Colonic mucosa (tissue), 4 donors: ENCODE measurements at regions not wholly inside any gene's neighbourhood (a gene's known extent, or its start where the extent isn't known, plus 50 kb on each side); places are given as distances from the start of the nearest gene placed in this dataset.

Experiments
- DNase-seq: peaks from one replicate; pipeline ENCODE4 v3.0.0-alpha.2; 2020
- H3K27ac ChIP-seq: fragments of 200-600 bp; one replicate; pipeline ENCODE4 v1.8.0; 2021
- H3K27me3 ChIP-seq: fragments of 200-600 bp; one replicate; pipeline ENCODE4 v1.8.0; 2021
- H3K36me3 ChIP-seq: fragments of 200-600 bp; one replicate; pipeline ENCODE4 v1.8.0; 2021
- H3K4me1 ChIP-seq: fragments of 200-600 bp; one replicate; pipeline ENCODE4 v1.8.0; 2021; ENCODE audit warnings: mild to moderate bottlenecking
- H3K4me3 ChIP-seq: fragments of 200-600 bp; one replicate; pipeline ENCODE4 v1.8.0; 2021
- H3K9ac ChIP-seq, 2 donors: one replicate each; pipeline ENCODE4 v1.7.0; 2013; ENCODE audit warnings: control low read depth in 2 of 2, low read depth in 2 of 2, low read length in 2 of 2
- H3K9me3 ChIP-seq: fragments of 200-600 bp; one replicate; pipeline ENCODE4 v1.8.0; 2021
- intact Hi-C: fragments of 100-400 bp; cut with DNase I; formaldehyde crosslinking; loops from one replicate; pipeline ENCODE4 v1.14.1; 2022
- TF ChIP-seq, protein P1 (sequence below): fragments of 200-600 bp; IDR thresholded peaks from one replicate; pipeline ENCODE4 v1.8.0; 2022; ENCODE audit warnings: antibody characterized with exemption, mild to moderate bottlenecking
- donor health status: healthy.
- donor health status: DM: no; HTN: no; CAD: no.
- donor health status: DM: no; HTN: no; CAD: no.

DNA sequence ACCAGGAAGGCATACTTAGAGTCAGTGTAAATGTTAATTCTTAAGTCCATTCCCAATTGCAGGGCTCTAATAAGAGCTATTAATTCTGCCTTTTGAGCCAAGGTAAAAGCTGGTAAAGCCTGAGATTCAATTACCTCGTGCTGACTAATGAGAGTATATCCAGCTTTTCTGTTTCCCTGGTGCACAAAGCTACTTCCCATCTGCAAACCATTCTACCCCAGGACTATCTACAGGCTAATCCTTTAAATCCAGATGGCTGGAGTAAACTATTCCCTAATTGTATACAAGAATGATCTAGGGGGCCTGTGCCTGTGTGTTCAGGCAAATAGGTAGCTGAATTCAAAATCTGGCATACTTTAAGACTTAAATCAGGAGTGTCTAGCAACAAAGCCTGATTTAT is 365.0 kb downstream of the GPM6A start:
- TF ChIP-seq, protein P1, sequence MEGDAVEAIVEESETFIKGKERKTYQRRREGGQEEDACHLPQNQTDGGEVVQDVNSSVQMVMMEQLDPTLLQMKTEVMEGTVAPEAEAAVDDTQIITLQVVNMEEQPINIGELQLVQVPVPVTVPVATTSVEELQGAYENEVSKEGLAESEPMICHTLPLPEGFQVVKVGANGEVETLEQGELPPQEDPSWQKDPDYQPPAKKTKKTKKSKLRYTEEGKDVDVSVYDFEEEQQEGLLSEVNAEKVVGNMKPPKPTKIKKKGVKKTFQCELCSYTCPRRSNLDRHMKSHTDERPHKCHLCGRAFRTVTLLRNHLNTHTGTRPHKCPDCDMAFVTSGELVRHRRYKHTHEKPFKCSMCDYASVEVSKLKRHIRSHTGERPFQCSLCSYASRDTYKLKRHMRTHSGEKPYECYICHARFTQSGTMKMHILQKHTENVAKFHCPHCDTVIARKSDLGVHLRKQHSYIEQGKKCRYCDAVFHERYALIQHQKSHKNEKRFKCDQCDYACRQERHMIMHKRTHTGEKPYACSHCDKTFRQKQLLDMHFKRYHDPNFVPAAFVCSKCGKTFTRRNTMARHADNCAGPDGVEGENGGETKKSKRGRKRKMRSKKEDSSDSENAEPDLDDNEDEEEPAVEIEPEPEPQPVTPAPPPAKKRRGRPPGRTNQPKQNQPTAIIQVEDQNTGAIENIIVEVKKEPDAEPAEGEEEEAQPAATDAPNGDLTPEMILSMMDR: no peak
- H3K27ac ChIP-seq: no peak overlapping the region
- no peak overlapping the region for H3K9ac ChIP-seq
- H3K4me1 ChIP-seq: no peaks in the 10 kb centered on the region
- H3K9me3 ChIP-seq: no peaks in the 10 kb centered on the region
- intact Hi-C loops: no loop called here
- DNase-seq: no peak
- H3K27me3 ChIP-seq: no peaks in the 10 kb centered on the region
- H3K36me3 ChIP-seq: no peaks in the 10 kb centered on the region
- H3K4me3 ChIP-seq: no peak overlapping the region

DNA sequence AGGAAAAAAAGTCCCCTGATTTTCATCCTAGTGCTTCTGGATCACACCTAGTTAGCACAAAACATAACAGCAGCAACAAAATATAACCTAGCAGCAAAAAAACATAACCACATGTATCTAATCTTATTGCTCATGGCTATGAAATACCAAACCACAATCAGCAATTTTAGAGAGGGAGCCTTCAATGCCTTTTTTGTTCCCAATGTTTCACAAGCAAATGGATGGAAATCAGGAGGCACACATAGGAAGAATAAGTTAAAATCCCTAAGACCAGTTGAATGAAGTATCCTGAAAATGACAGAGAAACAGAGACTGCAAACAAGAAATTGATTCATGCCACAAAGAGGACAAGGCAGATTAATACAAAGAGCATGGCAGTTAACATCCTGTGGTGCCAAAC is 361.6 kb downstream of the GPM6A start:
- Histone ChIP-seq H3K4me1 (no peaks in the 10 kb centered on the region), H3K4me3 (no peak overlapping the region), H3K27me3 (no peaks in the 10 kb centered on the region), H3K9ac (no peak overlapping the region), H3K27ac (no peak overlapping the region), H3K36me3 (no peaks in the 10 kb centered on the region), H3K9me3 (no peaks in the 10 kb centered on the region)
- intact Hi-C loops: no loop called here
- no peak for DNase-seq
- TF ChIP-seq, protein P1: no peak

DNA sequence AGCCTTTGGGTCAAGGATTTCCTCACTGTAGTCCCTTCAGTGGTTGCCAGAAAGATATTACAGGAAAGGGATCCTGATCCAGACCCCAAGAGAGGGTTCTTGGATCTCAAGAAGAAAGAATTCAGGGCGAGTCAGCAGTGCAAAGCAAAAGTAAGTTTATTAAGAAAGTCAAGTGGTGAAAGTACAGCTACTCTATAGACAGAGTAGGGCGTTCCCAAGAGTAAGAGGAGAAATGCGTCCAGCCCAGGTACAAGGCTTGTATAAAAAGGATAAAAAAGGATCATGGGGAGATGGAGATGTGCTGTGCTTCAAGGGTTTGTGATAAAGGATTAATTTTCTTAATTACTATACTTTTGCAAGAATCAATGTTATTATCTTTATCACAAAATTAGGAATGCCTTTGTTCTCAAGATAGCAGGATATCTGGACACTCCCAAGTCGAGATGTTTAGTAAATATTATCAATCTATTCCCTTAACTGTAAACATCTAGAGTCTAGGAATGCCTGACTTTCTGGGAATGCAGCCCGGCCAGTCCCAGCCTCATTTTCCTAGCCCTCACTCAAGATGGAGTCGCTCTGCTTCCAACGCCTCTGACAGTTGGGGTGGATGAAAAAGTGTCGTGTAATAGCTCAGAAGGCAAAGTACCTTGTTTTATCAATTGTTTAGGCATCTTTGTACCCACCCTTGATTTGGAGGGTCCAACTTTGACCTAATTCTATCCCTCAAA is 360.7 kb downstream of the GPM6A start:
- H3K9ac ChIP-seq: no peak overlapping the region
- H3K27ac ChIP-seq: no peak overlapping the region
- H3K4me3 ChIP-seq: no peak overlapping the region
- no peaks in the 10 kb centered on the region for H3K36me3 ChIP-seq
- H3K4me1 ChIP-seq: no peaks in the 10 kb centered on the region
- TF ChIP-seq, protein P1: no peak
- no peaks in the 10 kb centered on the region for H3K27me3 ChIP-seq
- intact Hi-C loops: no loop called here
- no peaks in the 10 kb centered on the region for H3K9me3 ChIP-seq
- no peak for DNase-seq

DNA sequence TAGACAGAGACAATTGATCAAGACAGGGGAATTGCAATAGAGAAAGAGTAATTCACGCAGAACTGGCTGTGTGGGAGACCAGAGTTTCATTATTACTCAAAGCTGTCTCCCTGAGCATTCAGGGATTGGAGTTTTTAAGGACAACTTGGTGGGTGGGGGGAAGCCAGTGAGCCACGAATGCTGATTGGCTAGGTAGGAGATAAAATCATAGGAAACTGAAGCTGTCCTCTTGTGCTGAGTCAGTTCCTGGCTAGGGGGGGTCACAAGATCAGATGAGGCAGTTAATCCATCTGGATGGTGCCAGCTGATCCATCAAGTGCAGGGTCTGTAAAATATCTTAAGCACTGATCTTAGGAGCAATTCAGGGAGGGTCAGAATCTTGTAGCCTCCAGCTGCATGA is 358.6 kb downstream of the GPM6A start:
- no peak for DNase-seq
- Histone ChIP-seq H3K36me3 (no peaks in the 10 kb centered on the region), H3K27me3 (no peaks in the 10 kb centered on the region), H3K4me3 (no peak overlapping the region), H3K4me1 (no peaks in the 10 kb centered on the region), H3K9ac (no peak overlapping the region), H3K27ac (no peak overlapping the region), H3K9me3 (no peaks in the 10 kb centered on the region)
- TF ChIP-seq, protein P1: no peak
- intact Hi-C loops: no loop called here

DNA sequence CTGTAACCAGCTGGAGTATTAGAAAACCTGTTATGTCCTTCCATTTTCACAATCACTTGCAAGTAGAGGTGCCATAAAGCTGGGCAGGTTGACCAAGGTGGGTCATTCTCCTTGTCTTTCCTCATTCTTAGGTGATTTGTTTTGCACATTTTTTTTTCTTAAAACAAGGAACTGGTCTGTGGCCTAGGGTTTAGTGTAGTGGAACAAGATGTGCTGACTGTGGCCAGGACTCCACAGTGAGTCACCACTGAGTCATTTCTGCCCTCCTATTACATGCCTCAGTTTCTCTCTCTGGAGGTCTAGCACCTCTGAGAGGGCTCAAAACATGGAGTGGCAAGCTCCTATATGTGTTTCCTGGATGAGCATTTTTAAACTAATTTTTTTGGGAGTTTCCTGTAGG is 355.9 kb downstream of the GPM6A start:
- Histone ChIP-seq H3K27ac (no peak overlapping the region), H3K4me3 (no peak overlapping the region), H3K4me1 (no peaks in the 10 kb centered on the region), H3K9me3 (no peaks in the 10 kb centered on the region), H3K27me3 (no peaks in the 10 kb centered on the region), H3K36me3 (no peaks in the 10 kb centered on the region), H3K9ac (no peak overlapping the region)
- intact Hi-C loops: no loop called here
- TF ChIP-seq, protein P1: no peak
- DNase-seq: no peak
